Common myeloid progenitor, CD34-positive (primary cell): ENCODE measurements at regions not wholly inside any gene's neighbourhood (a gene's known extent, or its start where the extent isn't known, plus 50 kb on each side); places are given as distances from the start of the nearest gene placed in this dataset.

Experiments used
- CTCF ChIA-PET: fragments of 350-600 bp; sonication (Branson Sonifier 250); formaldehyde crosslinking; loops from one replicate; lab custom pipeline; 2021; ENCODE audit warnings: antibody characterized with exemption; lab: Charles Lee
- POLR2A ChIA-PET: fragments of 350-600 bp; sonication (Branson Sonifier 250); formaldehyde crosslinking; loops from one replicate; lab custom pipeline; 2021; ENCODE audit warnings: antibody characterized with exemption; lab: Charles Lee
- DNase-seq, 3 donors: peaks; one replicate each; pipeline versions ENCODE4 v3.0.0 to v3.0.0-alpha.2; 2013
- H3K27ac ChIP-seq, 2 experiments: 1 replicate in 1 of 2; 2 replicates in 1 of 2; pipeline ENCODE4 v1.7.0; 2013; ENCODE audit warnings: inconsistent platforms in 2 of 2, low read length in 2 of 2, mild to moderate bottlenecking in 2 of 2, low read depth in 1 of 2, moderate library complexity in 1 of 2; ENCODE audit not compliant: severe bottlenecking in 2 of 2, insufficient read depth in 1 of 2, poor library complexity in 1 of 2
- H3K27me3 ChIP-seq, 5 experiments: replicated peaks in 2 of 5; 1 replicate in 3 of 5; 2 replicates in 2 of 5; pipeline versions ENCODE4 v1.6.1 to v1.7.0; 2013; ENCODE audit warnings: low read length in 4 of 5, mild to moderate bottlenecking in 2 of 5, moderate library complexity in 2 of 5, inconsistent platforms in 1 of 5; ENCODE audit not compliant: insufficient read depth in 5 of 5, control insufficient read depth in 4 of 5
- H3K36me3 ChIP-seq, 4 experiments: 1 replicate in 2 of 4; 2 replicates in 2 of 4; pipeline versions ENCODE4 v1.6.1 to v1.7.0; 2013; ENCODE audit warnings: low read length in 3 of 4, control low read depth in 1 of 4, mild to moderate bottlenecking in 1 of 4; ENCODE audit not compliant: control insufficient read depth in 4 of 4, insufficient read depth in 4 of 4
- H3K4me1 ChIP-seq, 4 experiments: 1 replicate in 3 of 4; 2 replicates in 1 of 4; pipeline versions ENCODE4 v1.6.1 to v1.7.1; 2013; ENCODE audit warnings: low read length in 3 of 4, mild to moderate bottlenecking in 3 of 4, control low read depth in 1 of 4, inconsistent platforms in 1 of 4, moderate library complexity in 1 of 4; ENCODE audit not compliant: control insufficient read depth in 4 of 4, insufficient read depth in 4 of 4; ENCODE audit errors: control extremely low read depth in 1 of 4
- H3K4me3 ChIP-seq, 7 experiments: 1 replicate in 4 of 7; 2 replicates in 3 of 7; pipeline versions ENCODE4 v1.5.1 to v1.7.0; 2013; ENCODE audit warnings: mild to moderate bottlenecking in 7 of 7, low read length in 6 of 7, moderate library complexity in 6 of 7, inconsistent platforms in 2 of 7, low read depth in 2 of 7, control low read depth in 1 of 7; ENCODE audit not compliant: insufficient read depth in 4 of 7, control insufficient read depth in 1 of 7; ENCODE audit errors: extremely low read depth in 1 of 7
- H3K9me3 ChIP-seq, 5 experiments: 1 replicate in 4 of 5; 2 replicates in 1 of 5; pipeline versions ENCODE4 v1.6.1 to v1.7.1; 2013; ENCODE audit warnings: low read length in 4 of 5, mild to moderate bottlenecking in 2 of 5, inconsistent platforms in 1 of 5, low read depth in 1 of 5, moderate library complexity in 1 of 5; ENCODE audit not compliant: control insufficient read depth in 4 of 5, insufficient read depth in 2 of 5; ENCODE audit errors: control extremely low read depth in 1 of 5
- WGBS: methylation state at CpG from one replicate; pipeline ENCODE4 v1.1.5; 2013; ENCODE audit not compliant: insufficient coverage; 5-methylcytosine and 5-hydroxymethylcytosine counted together

- CTCF ChIA-PET, result interaction anchor here (1.2 to 1.5 kb wide), 3 partner anchors 9 to 35 kb away, joined by 3 to 4 read pairs (median 4); no protein-coding TSS in a partner anchor
- Histone ChIP-seq H3K36me3 (no peaks in the 10 kb centered on the region), H3K4me3 (no peak overlapping the region), H3K9me3 (no peaks in the 10 kb centered on the region), H3K4me1 (peaks cover 0 to 7% (median 0%) of the 10 kb centered on the region in 4 experiments), H3K27ac (peak overlapping the region in 1 of 2 experiments; percentile 21), H3K27me3 (no peaks in the 10 kb centered on the region)
- 87% methylated on average over 6 of the region's 8 CpGs for WGBS
- POLR2A ChIA-PET, result no interaction called here
- peak in 2 of 3 donors; percentile 38 to 58 for DNase-seq
Measured at GRCh38 chr6:43915986-43916923, 146.2 kb downstream of the VEGFA start.

GRCh38 chr6:43915208-43915869 is 145.3 kb downstream of the VEGFA start:
- no peak for DNase-seq
- H3K4me3 ChIP-seq, result no peak overlapping the region
- no peak overlapping the region for H3K27ac ChIP-seq
- H3K27me3 ChIP-seq, result no peaks in the 10 kb centered on the region
- H3K9me3 ChIP-seq, result no peaks in the 10 kb centered on the region
- H3K36me3 ChIP-seq, result no peaks in the 10 kb centered on the region
- peaks cover 0 to 7% (median 0%) of the 10 kb centered on the region in 4 experiments for H3K4me1 ChIP-seq
- ChIA-PET POLR2A (no interaction called here), CTCF (interaction anchor here (0.7 to 1.5 kb wide), 4 partner anchors 9 to 35 kb away, joined by 3 to 4 read pairs (median 3); no protein-coding TSS in a partner anchor)
- 95% methylated on average over 5 of the region's 7 CpGs for WGBS

GRCh38 chr6:43914272-43915147 is 144.5 kb downstream of the VEGFA start:
- H3K9me3 ChIP-seq, result no peaks in the 10 kb centered on the region
- peaks cover 0 to 7% (median 0%) of the 10 kb centered on the region in 4 experiments for H3K4me1 ChIP-seq
- no peaks in the 10 kb centered on the region for H3K36me3 ChIP-seq
- H3K27ac ChIP-seq, result no peak overlapping the region
- DNase-seq, result no peak
- ChIA-PET POLR2A (interaction anchor here (0.7 kb wide), 1 partner anchor 97 kb away, joined by 3 read pairs; no protein-coding TSS in a partner anchor), CTCF (interaction anchor here (1.4 to 2.1 kb wide), 2 partner anchors 8 to 13 kb away, joined by 3 to 8 read pairs; no protein-coding TSS in a partner anchor)
- H3K4me3 ChIP-seq, result no peak overlapping the region
- WGBS, result 98% methylated on average over 10 of the region's 11 CpGs
- H3K27me3 ChIP-seq, result no peaks in the 10 kb centered on the region

GRCh38 chr6:43913375-43914271 is 143.6 kb downstream of the VEGFA start:
- POLR2A ChIA-PET, result interaction anchor here (0.6 to 0.7 kb wide), 2 partner anchors 73 to 98 kb away, joined by 3 read pairs; no protein-coding TSS in a partner anchor
- DNase-seq, result no peak
- 100% methylated on average over 1 of the region's 4 CpGs for WGBS
- Histone ChIP-seq H3K4me3 (no peak overlapping the region), H3K27ac (no peak overlapping the region), H3K36me3 (no peaks in the 10 kb centered on the region), H3K27me3 (no peaks in the 10 kb centered on the region), H3K9me3 (no peaks in the 10 kb centered on the region), H3K4me1 (peaks cover 0 to 7% (median 0%) of the 10 kb centered on the region in 4 experiments)
- CTCF ChIA-PET, result interaction anchor here (0.5 to 2.1 kb wide), 5 partner anchors 7 to 215 kb away, joined by 3 to 8 read pairs (median 3); no protein-coding TSS in a partner anchor

GRCh38 chr6:43912598-43913371 is 142.8 kb downstream of the VEGFA start:
- ChIA-PET POLR2A (no interaction called here), CTCF (interaction anchor here (0.5 to 2.1 kb wide), 5 partner anchors 12 to 214 kb away, joined by 3 to 8 read pairs (median 3); no protein-coding TSS in a partner anchor)
- H3K9me3 ChIP-seq, result no peaks in the 10 kb centered on the region
- H3K27ac ChIP-seq, result no peak overlapping the region
- H3K4me3 ChIP-seq, result no peak overlapping the region
- DNase-seq, result no peak
- no peaks in the 10 kb centered on the region for H3K27me3 ChIP-seq
- H3K36me3 ChIP-seq, result no peaks in the 10 kb centered on the region
- WGBS, result 89% methylated on average over 11 of the region's 14 CpGs
- H3K4me1 ChIP-seq, result peaks cover 0 to 7% (median 0%) of the 10 kb centered on the region in 4 experiments
